ENCODE measurements at regions not wholly inside any gene's neighbourhood (a gene's known extent, or its start where the extent isn't known, plus 50 kb on each side); places are given as distances from the start of the nearest gene placed in this dataset.

DNA sequence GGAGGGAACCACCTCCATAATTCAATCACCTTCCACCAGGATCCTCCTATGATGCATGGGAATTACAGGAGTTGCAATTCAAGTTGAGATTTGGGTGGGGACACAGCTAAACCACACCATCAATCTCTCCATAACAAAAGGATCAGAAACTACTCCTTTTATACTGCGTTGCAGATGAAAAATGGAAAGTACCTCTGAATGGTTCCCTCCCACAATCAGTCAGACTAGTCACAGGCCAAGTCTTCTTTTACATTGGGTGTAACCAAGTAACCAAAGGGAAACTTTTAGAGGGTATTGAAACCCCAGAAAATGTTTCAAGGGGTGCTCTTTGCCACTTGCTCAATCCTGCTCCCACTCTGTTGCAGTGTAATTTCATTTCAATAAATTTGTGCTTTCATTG lies 504.3 kb upstream of the CNTN3 start:
- Mint-ChIP-seq H3K36me3 (no peaks in the 10 kb centered on the region), H3K27ac (no peak overlapping the region), H3K4me3 (no peak overlapping the region), H3K4me1 (ENCODE audit: unreplicated experiment) (no peaks in the 10 kb centered on the region), H3K9me3 (no peaks in the 10 kb centered on the region), H3K27me3 (no peaks in the 10 kb centered on the region)
- DNase-seq (ENCODE audit: extremely low spot score, unreplicated experiment) = no peak
- TF ChIP-seq, protein P1, sequence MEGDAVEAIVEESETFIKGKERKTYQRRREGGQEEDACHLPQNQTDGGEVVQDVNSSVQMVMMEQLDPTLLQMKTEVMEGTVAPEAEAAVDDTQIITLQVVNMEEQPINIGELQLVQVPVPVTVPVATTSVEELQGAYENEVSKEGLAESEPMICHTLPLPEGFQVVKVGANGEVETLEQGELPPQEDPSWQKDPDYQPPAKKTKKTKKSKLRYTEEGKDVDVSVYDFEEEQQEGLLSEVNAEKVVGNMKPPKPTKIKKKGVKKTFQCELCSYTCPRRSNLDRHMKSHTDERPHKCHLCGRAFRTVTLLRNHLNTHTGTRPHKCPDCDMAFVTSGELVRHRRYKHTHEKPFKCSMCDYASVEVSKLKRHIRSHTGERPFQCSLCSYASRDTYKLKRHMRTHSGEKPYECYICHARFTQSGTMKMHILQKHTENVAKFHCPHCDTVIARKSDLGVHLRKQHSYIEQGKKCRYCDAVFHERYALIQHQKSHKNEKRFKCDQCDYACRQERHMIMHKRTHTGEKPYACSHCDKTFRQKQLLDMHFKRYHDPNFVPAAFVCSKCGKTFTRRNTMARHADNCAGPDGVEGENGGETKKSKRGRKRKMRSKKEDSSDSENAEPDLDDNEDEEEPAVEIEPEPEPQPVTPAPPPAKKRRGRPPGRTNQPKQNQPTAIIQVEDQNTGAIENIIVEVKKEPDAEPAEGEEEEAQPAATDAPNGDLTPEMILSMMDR (conservative IDR thresholded peaks at IDR 0.05) = no peak

DNA sequence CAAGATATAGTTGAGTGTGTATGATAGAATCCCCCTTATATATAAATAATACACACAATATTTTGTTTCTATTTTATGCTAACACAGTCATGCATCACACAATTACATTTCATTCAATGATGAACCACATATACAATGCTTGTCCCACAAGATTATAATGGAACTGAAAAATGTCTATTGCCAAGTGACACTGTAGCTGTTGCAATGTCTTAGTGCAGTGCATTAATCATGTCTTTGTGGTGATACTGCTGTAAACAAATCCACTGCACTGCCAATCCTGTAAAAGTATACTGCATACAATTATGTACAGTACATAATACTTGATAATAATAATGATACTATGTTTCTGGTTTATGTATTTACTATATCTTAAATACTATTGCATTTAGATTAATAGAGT lies 512.1 kb upstream of the CNTN3 start:
- H3K36me3 Mint-ChIP-seq = no peaks in the 10 kb centered on the region
- no peak overlapping the region for H3K27ac Mint-ChIP-seq
- H3K4me3 Mint-ChIP-seq = no peak overlapping the region
- H3K27me3 Mint-ChIP-seq = no peaks in the 10 kb centered on the region
- no peak for DNase-seq (ENCODE audit: extremely low spot score, unreplicated experiment)
- no peaks in the 10 kb centered on the region for H3K9me3 Mint-ChIP-seq
- TF ChIP-seq, protein P1 (conservative IDR thresholded peaks at IDR 0.05) = no peak
- no peaks in the 10 kb centered on the region for H3K4me1 Mint-ChIP-seq (ENCODE audit: unreplicated experiment)

DNA sequence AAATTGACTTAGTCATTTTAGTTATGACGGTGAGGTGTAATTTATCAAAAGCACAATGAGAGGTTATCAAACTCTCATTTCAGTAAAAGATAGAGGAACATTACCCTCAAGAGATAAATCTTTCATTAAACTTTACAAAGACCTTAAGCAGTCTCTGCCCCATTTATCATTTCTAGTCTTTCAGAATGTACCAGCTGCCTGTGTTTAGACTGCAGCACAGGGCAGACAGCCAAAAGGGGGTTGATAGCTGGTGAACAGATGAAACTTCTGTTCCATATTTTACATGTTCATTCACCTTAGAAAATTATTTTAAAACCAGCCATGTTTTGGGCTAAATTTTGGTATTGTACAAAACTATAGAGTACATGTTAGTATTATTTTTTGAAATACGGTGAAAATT lies 514.6 kb upstream of the CNTN3 start:
- Mint-ChIP-seq H3K9me3 (no peaks in the 10 kb centered on the region), H3K36me3 (no peaks in the 10 kb centered on the region), H3K4me1 (ENCODE audit: unreplicated experiment) (no peaks in the 10 kb centered on the region), H3K27ac (no peak overlapping the region), H3K27me3 (no peaks in the 10 kb centered on the region), H3K4me3 (no peak overlapping the region)
- DNase-seq (ENCODE audit: extremely low spot score, unreplicated experiment) = no peak
- TF ChIP-seq, protein P1 (conservative IDR thresholded peaks at IDR 0.05) = no peak

DNA sequence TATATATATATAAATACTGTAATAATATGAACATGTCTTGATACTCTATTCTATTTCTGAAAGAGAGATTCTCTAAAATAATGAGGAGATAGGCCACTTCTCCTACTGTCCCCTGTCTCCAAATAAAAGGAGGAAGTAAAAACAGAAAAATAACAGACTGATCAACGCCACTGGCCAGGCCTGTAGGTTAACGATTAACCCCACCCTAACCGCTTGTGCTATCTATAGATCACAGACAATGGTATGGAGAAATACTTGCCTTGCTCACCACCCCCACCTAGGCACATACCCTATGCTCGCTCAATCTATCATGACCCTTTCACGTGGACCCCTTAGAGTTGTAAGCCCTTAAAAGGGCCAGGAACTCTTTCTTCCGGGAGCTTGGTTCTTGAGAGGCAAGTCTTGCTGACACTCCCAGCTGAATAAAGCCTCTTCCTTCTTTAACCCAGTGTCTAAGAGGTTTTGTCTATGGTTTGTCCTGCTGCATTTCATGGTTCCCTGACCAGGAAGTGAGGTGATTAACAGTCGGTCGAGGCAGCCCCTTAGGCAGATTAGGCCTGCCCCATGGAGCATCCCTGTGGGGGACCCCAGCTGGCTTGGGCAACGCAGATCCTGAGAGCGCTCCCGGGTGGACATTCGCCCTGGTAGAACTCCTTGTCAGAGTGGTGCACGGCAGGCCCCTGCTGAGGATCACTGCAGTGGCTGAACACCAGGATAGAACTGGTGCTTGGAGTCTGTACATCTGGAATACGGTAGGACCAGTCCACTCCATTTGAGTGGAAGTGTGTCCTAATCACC lies 521.8 kb upstream of the CNTN3 start:
- no peak overlapping the region for H3K4me3 Mint-ChIP-seq
- no peaks in the 10 kb centered on the region for H3K36me3 Mint-ChIP-seq
- no peaks in the 10 kb centered on the region for H3K4me1 Mint-ChIP-seq (ENCODE audit: unreplicated experiment)
- TF ChIP-seq, protein P1 (conservative IDR thresholded peaks at IDR 0.05) = no peak
- no peak for DNase-seq (ENCODE audit: extremely low spot score, unreplicated experiment)
- H3K27me3 Mint-ChIP-seq = no peaks in the 10 kb centered on the region
- H3K27ac Mint-ChIP-seq = no peak overlapping the region
- H3K9me3 Mint-ChIP-seq = peaks cover 6% of the 10 kb centered on the region

DNA sequence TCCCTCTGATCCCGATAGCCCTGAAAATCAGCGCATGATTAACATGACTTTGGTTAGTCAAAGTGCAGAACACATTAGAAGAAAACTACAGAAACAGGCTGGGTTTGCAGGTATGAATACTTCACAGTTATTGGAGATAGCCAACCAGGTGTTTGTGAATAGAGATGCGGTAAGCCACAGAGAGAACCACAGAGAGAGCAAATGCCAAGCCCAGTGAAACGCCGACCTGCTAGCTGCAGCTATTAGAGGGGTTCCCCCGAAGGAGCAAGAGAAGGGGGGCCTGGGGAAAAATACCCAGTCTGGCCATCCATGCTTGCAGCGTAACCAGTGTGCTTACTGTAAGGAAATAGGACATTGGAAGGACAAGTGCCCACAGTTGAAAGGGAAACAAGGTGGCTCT lies 523.9 kb upstream of the CNTN3 start:
- Mint-ChIP-seq H3K27me3 (no peaks in the 10 kb centered on the region), H3K36me3 (no peaks in the 10 kb centered on the region), H3K4me1 (ENCODE audit: unreplicated experiment) (no peaks in the 10 kb centered on the region), H3K27ac (no peak overlapping the region), H3K9me3 (peaks cover 6% of the 10 kb centered on the region), H3K4me3 (no peak overlapping the region)
- DNase-seq (ENCODE audit: extremely low spot score, unreplicated experiment) = no peak
- TF ChIP-seq, protein P1 (conservative IDR thresholded peaks at IDR 0.05) = no peak
